Right lobe of liver (tissue), 6 donors: ENCODE measurements at regions not wholly inside any gene's neighbourhood (a gene's known extent, or its start where the extent isn't known, plus 50 kb on each side); places are given as distances from the start of the nearest gene placed in this dataset.

Experiments used
- ATAC-seq, 4 donors: fragments of 200-7000 bp; cut with Tn5 transposase; one replicate each; pipeline ENCODE4 v1.9.1; 2020; ENCODE audit warnings: mild to moderate bottlenecking in 4 of 4, moderate library complexity in 4 of 4
- DNase-seq, 3 donors: peaks; one replicate each; pipeline ENCODE4 v3.0.0-alpha.2; 2020
- H3K27ac ChIP-seq, 3 donors: fragments of 200-600 bp; one replicate each; pipeline ENCODE4 v1.8.0; 2022
- H3K27me3 ChIP-seq, 2 donors: fragments of 200-600 bp; one replicate each; pipeline ENCODE4 v1.8.0; 2022
- H3K36me3 ChIP-seq, 4 donors: fragments of 200-600 bp; sonication (generic) in 1 of 4; one replicate each; pipeline versions ENCODE4 v1.5.1 to v1.8.0; 2017 to 2022; ENCODE audit warnings: control low read depth in 1 of 4
- H3K4me1 ChIP-seq, 4 donors: fragments of 200-600 bp; sonication (generic) in 1 of 4; one replicate each; pipeline versions ENCODE4 v1.5.1 to v1.8.0; 2017 to 2022; ENCODE audit warnings: control low read depth in 1 of 4
- H3K4me3 ChIP-seq, 3 donors: fragments of 200-600 bp; one replicate each; pipeline ENCODE4 v1.8.0; 2022
- H3K9me3 ChIP-seq, 4 donors: fragments of 200-600 bp; sonication (generic) in 1 of 4; one replicate each; pipeline versions ENCODE4 v1.5.1 to v1.8.0; 2017 to 2022; ENCODE audit warnings: control low read depth in 1 of 4
- POLR2A ChIP-seq: fragments of 450-650 bp; IDR thresholded peaks from one replicate; pipeline ENCODE4 v1.6.1; 2017; ENCODE audit warnings: antibody characterized with exemption, mild to moderate bottlenecking
- WGBS: methylation state at CpG from one replicate; pipeline ENCODE4 v1.1.6; 2018; ENCODE audit warnings: low coverage, low lambda C conversion rate; ENCODE audit not compliant: insufficient coverage; ENCODE audit errors: missing lambda C conversion rate; 5-methylcytosine and 5-hydroxymethylcytosine counted together
- intact Hi-C, 2 donors: fragments of 100-400 bp; cut with DNase I; formaldehyde crosslinking; loops; one replicate each; pipeline versions ENCODE4 v1.11.2 to v1.14.1; 2022
- small RNA-seq, 2 experiments: library from RNA; depleted of rRNA; stranded (forward); fragments of <200 nt; gene quantifications; one replicate each; pipeline ENCODE3, GENCODE V24; 2016
- TF ChIP-seq, protein P1 (sequence below), 4 donors: fragments of 200-600 bp in 3 of 4; fragments of 450-650 bp in 1 of 4; IDR thresholded peaks; one replicate each; pipeline versions ENCODE4 v1.5.1 to v1.8.0; 2016 to 2022; ENCODE audit warnings: antibody characterized with exemption in 4 of 4, mild to moderate bottlenecking in 2 of 4
- donor health status: DM: no; HTN: yes; CAD: no.
- donor health status: DM: no; HTN: no; CAD: no.
- donor health status: DM: no; HTN: no; CAD: no.
- donor health status: DM: no; HTN: yes; CAD: no.
- donor health status: DM: no; HTN: yes; CAD: no.

DNA sequence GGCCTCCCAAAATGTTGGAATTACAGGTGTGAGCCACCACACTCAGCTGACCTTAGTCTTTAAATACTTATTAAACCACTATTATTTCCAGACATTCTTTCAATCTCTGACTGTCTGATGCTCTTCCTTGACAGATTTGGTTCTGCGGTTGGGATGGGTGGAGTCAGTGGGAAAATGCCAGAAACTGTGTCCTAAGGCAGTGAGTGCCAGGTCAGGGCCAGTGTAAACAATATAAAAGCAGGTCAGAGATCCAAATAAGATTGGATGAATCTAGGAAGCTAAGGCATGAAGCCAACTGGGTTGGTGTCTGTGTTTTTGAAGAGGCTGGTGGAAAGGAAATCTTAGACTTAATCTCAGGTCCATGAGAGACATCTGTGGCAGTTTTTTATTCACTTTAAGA, 74.7 kb downstream of the KLF5 start:
- 27% methylated on average over 1 of the region's 1 CpG for WGBS
- Histone ChIP-seq H3K4me3 (no peak overlapping the region), H3K27me3 (no peaks in the 10 kb centered on the region), H3K4me1 (no peaks in the 10 kb centered on the region), H3K9me3 (no peaks in the 10 kb centered on the region), H3K27ac (no peak overlapping the region), H3K36me3 (no peaks in the 10 kb centered on the region)
- DNase-seq = no peak
- intact Hi-C loops = no loop called here
- peak in 3 of 4 donors; percentile 44 to 57 (median 54) for ATAC-seq
- TF ChIP-seq, protein P1, sequence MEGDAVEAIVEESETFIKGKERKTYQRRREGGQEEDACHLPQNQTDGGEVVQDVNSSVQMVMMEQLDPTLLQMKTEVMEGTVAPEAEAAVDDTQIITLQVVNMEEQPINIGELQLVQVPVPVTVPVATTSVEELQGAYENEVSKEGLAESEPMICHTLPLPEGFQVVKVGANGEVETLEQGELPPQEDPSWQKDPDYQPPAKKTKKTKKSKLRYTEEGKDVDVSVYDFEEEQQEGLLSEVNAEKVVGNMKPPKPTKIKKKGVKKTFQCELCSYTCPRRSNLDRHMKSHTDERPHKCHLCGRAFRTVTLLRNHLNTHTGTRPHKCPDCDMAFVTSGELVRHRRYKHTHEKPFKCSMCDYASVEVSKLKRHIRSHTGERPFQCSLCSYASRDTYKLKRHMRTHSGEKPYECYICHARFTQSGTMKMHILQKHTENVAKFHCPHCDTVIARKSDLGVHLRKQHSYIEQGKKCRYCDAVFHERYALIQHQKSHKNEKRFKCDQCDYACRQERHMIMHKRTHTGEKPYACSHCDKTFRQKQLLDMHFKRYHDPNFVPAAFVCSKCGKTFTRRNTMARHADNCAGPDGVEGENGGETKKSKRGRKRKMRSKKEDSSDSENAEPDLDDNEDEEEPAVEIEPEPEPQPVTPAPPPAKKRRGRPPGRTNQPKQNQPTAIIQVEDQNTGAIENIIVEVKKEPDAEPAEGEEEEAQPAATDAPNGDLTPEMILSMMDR (IDR thresholded peaks at IDR 0.05) = no peak
- no peak for TF ChIP-seq POLR2A

DNA sequence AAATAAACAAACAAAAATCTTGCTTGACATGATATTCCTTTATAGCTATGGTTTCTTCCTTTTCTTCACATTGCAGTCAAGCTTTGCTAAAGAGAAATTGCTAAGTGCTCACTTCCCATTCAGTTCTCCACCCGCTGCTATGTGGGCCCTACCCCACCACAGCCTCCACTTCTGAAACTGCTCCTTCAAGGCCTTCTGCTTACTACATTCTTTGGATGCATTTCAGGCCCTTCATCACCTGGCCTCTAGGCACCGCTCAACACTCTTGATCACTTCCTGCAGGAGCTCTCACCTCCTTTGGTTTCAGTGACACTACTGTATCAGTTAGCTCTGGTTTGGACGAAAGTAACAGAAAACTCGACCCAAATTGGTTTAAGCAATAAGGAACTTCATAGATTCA, 72.4 kb downstream of the KLF5 start:
- 79% methylated on average over 4 of the region's 4 CpGs for WGBS
- DNase-seq (no peak), ATAC-seq (no peak)
- intact Hi-C loops = no loop called here
- TF ChIP-seq, protein P1 (IDR thresholded peaks at IDR 0.05) = no peak
- TF ChIP-seq POLR2A = no peak
- Histone ChIP-seq H3K4me1 (no peaks in the 10 kb centered on the region), H3K27ac (no peak overlapping the region), H3K9me3 (no peaks in the 10 kb centered on the region), H3K36me3 (no peaks in the 10 kb centered on the region), H3K4me3 (no peak overlapping the region), H3K27me3 (no peaks in the 10 kb centered on the region)

DNA sequence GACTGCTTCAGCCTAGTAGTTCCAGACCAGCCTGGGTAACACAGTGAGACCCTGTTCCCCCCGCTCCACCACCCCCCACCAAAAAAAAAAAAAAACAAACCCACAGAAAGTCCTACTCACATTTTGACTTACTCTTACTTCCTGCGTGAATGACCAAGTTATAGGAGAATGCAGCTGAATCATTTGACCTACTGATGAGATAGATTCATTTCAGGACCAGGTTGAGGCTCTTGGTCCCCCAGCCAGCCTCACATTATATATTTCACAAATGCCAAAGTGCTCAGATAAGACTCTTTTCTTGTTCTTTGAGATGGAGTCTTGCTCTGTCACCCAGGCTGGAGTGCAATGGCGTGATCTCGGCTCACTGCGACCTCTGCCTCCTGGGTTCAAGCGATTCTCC, 70.2 kb downstream of the KLF5 start:
- no peak overlapping the region for H3K4me3 ChIP-seq
- no peaks in the 10 kb centered on the region for H3K9me3 ChIP-seq
- H3K36me3 ChIP-seq = no peaks in the 10 kb centered on the region
- 66% methylated on average over 3 of the region's 6 CpGs for WGBS
- ATAC-seq (no peak), DNase-seq (no peak)
- no peak for TF ChIP-seq POLR2A
- TF ChIP-seq, protein P1 (IDR thresholded peaks at IDR 0.05) = no peak
- no peak overlapping the region for H3K27ac ChIP-seq
- no peaks in the 10 kb centered on the region for H3K4me1 ChIP-seq
- H3K27me3 ChIP-seq = no peaks in the 10 kb centered on the region
- intact Hi-C loops = no loop called here

Small RNA genes lying in the stretch of these regions (small RNA-seq; reads per million reads assigned to genes)
- gene AL162376.1 (0 reads per million in 2 experiments), gene RNU4-10P (0 reads per million in 2 experiments), gene RNY1P8 (0 reads per million in 2 experiments)
